Liver (tissue), 8 donors: ENCODE measurements at regions not wholly inside any gene's neighbourhood (a gene's known extent, or its start where the extent isn't known, plus 50 kb on each side); places are given as distances from the start of the nearest gene placed in this dataset.

Experiments
- DNase-seq: peaks from one replicate; pipeline ENCODE4 v3.0.0-alpha.2; 2017; ENCODE audit warnings: low spot score
- H3K27ac ChIP-seq, 2 donors: one replicate each; pipeline ENCODE4 v1.7.0; 2013; ENCODE audit warnings: inconsistent platforms in 2 of 2, low read length in 2 of 2, control low read depth in 1 of 2, low read depth in 1 of 2, mild to moderate bottlenecking in 1 of 2
- H3K27me3 ChIP-seq, 4 donors: one replicate each; pipeline versions ENCODE4 v1.6.1 to v1.7.0; 2013; ENCODE audit warnings: low read length in 3 of 4, inconsistent platforms in 1 of 4, mild to moderate bottlenecking in 1 of 4, moderate library complexity in 1 of 4; ENCODE audit not compliant: control insufficient read depth in 4 of 4, insufficient read depth in 4 of 4
- H3K36me3 ChIP-seq, 4 donors: one replicate each; pipeline versions ENCODE4 v1.6.1 to v1.7.0; 2013; ENCODE audit warnings: low read length in 3 of 4, mild to moderate bottlenecking in 3 of 4, low read depth in 1 of 4, moderate library complexity in 1 of 4; ENCODE audit not compliant: control insufficient read depth in 4 of 4, insufficient read depth in 3 of 4
- H3K4me1 ChIP-seq, 4 donors: one replicate each; pipeline versions ENCODE4 v1.6.1 to v1.7.0; 2013; ENCODE audit warnings: low read length in 3 of 4, mild to moderate bottlenecking in 3 of 4, moderate library complexity in 1 of 4; ENCODE audit not compliant: control insufficient read depth in 4 of 4, insufficient read depth in 4 of 4
- H3K4me3 ChIP-seq, 3 donors: one replicate each; pipeline versions ENCODE4 v1.6.1 to v1.7.0; 2013; ENCODE audit warnings: low read length in 3 of 3, control low read depth in 1 of 3, low read depth in 1 of 3, mild to moderate bottlenecking in 1 of 3
- H3K9ac ChIP-seq, 2 donors: one replicate each; pipeline ENCODE4 v1.7.0; 2013; ENCODE audit warnings: low read length in 2 of 2, mild to moderate bottlenecking in 2 of 2, moderate library complexity in 2 of 2, control low read depth in 1 of 2, low read depth in 1 of 2
- H3K9me3 ChIP-seq, 4 donors: one replicate each; pipeline versions ENCODE4 v1.6.1 to v1.7.0; 2013; ENCODE audit warnings: low read length in 3 of 4; ENCODE audit not compliant: control insufficient read depth in 4 of 4
- ATF3 ChIP-seq: IDR thresholded peaks from 2 replicates; pipeline ENCODE4 v1.6.1; 2016; ENCODE audit warnings: antibody characterized with exemption
- EGR1 ChIP-seq, 2 donors: IDR thresholded peaks; 2 replicates each; pipeline ENCODE4 v1.6.1; 2016 to 2018; ENCODE audit warnings: antibody characterized with exemption in 2 of 2, low read depth in 2 of 2
- FOXA1 ChIP-seq: IDR thresholded peaks from 2 replicates; pipeline ENCODE4 v1.6.1; 2016; ENCODE audit warnings: antibody characterized with exemption
- FOXA2 ChIP-seq: IDR thresholded peaks from 2 replicates; pipeline ENCODE4 v1.6.1; 2016; ENCODE audit warnings: antibody characterized with exemption
- GABPA ChIP-seq, 2 donors: IDR thresholded peaks in 1 of 2; conservative IDR thresholded peaks in 1 of 2; 2 replicates each; pipeline ENCODE4 v1.6.1; 2016; ENCODE audit warnings: antibody characterized with exemption in 2 of 2, mild to moderate bottlenecking in 1 of 2, moderate library complexity in 1 of 2
- HNF4A ChIP-seq, 2 donors: conservative IDR thresholded peaks; 2 replicates each; pipeline ENCODE4 v1.6.1; 2016; ENCODE audit warnings: antibody characterized with exemption in 2 of 2, mild to moderate bottlenecking in 2 of 2
- HNF4G ChIP-seq: IDR thresholded peaks from 2 replicates; pipeline ENCODE4 v1.6.1; 2016; ENCODE audit warnings: antibody characterized with exemption
- JUND ChIP-seq, 2 donors: IDR thresholded peaks; 2 replicates each; pipeline ENCODE4 v1.6.1; 2016; ENCODE audit warnings: antibody characterized with exemption in 2 of 2
- NR2F2 ChIP-seq: IDR thresholded peaks from 2 replicates; pipeline ENCODE4 v1.6.1; 2016; ENCODE audit warnings: antibody characterized with exemption
- REST ChIP-seq: IDR thresholded peaks from 2 replicates; pipeline ENCODE4 v1.6.1; 2016; ENCODE audit warnings: antibody characterized with exemption, mild to moderate bottlenecking
- RXRA ChIP-seq, 2 donors: IDR thresholded peaks; 2 replicates each; pipeline ENCODE4 v1.6.1; 2017 to 2018; ENCODE audit warnings: antibody characterized with exemption in 2 of 2, mild to moderate bottlenecking in 1 of 2
- SP1 ChIP-seq: IDR thresholded peaks from 2 replicates; pipeline ENCODE4 v1.6.1; 2018; ENCODE audit warnings: antibody characterized with exemption, mild to moderate bottlenecking
- TAF1 ChIP-seq: conservative IDR thresholded peaks from 2 replicates; pipeline ENCODE4 v1.6.1; 2016; ENCODE audit warnings: antibody characterized with exemption, mild to moderate bottlenecking
- WGBS: extraction: QIAGEN DNeasy Blood & Tissue Kit; methylation state at CpG from one replicate; pipeline ENCODE4 v1.1.7; 2013; 5-methylcytosine and 5-hydroxymethylcytosine counted together
- TF ChIP-seq, protein P1 (sequence below): IDR thresholded peaks from 2 replicates; pipeline ENCODE4 v1.6.1; 2016; ENCODE audit warnings: antibody characterized with exemption
- TF ChIP-seq, protein P2 (sequence below): IDR thresholded peaks from 2 replicates; pipeline ENCODE4 v1.6.1; 2016; ENCODE audit warnings: antibody characterized with exemption
- TF ChIP-seq, protein P3 (sequence below): fragments of 150-350 bp; IDR thresholded peaks from 2 replicates; pipeline ENCODE4 v1.5.1; 2017; ENCODE audit warnings: improper control_type of control experiment, low read depth, low read length; ENCODE audit not compliant: missing input control
- donor health status: healthy.
- donor health status: healthy.
- donor health status: healthy.
- donor health status: healthy.
- donor health status: healthy.

DNA sequence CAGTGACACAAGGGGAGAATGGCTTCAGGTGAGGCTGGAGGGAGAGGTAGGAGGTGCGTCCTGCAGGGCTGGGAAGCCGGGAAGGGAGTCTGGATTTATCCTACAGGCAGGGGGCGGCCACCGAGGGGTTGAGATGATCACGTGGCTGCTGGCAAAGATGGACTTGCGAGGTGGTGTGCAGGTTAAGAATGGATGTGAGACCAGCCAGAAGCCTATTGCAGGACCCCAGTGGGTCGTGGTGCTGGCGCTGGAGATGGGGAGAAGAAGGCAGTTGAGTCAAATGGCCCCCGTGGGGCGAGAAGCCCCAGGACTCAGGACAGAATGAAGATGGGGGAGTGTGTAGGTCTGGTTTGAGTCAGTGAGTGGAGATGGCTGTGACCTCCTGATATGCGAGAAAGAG, 183.1 kb downstream of the FAM43A start:
- no peak for DNase-seq
- Histone ChIP-seq H3K9ac (no peak overlapping the region), H3K9me3 (no peaks in the 10 kb centered on the region), H3K4me3 (no peak overlapping the region), H3K27me3 (no peaks in the 10 kb centered on the region), H3K27ac (no peak overlapping the region), H3K36me3 (no peaks in the 10 kb centered on the region), H3K4me1 (peaks cover 3 to 24% (median 17%) of the 10 kb centered on the region in 4 donors)
- WGBS, result 88% methylated on average over 11 of the region's 11 CpGs
- TF ChIP-seq NR2F2, result no peak
- no peak for TF ChIP-seq HNF4G
- no peak for TF ChIP-seq FOXA1
- no peak for TF ChIP-seq ATF3
- TF ChIP-seq FOXA2, result no peak
- TF ChIP-seq, protein P1, sequence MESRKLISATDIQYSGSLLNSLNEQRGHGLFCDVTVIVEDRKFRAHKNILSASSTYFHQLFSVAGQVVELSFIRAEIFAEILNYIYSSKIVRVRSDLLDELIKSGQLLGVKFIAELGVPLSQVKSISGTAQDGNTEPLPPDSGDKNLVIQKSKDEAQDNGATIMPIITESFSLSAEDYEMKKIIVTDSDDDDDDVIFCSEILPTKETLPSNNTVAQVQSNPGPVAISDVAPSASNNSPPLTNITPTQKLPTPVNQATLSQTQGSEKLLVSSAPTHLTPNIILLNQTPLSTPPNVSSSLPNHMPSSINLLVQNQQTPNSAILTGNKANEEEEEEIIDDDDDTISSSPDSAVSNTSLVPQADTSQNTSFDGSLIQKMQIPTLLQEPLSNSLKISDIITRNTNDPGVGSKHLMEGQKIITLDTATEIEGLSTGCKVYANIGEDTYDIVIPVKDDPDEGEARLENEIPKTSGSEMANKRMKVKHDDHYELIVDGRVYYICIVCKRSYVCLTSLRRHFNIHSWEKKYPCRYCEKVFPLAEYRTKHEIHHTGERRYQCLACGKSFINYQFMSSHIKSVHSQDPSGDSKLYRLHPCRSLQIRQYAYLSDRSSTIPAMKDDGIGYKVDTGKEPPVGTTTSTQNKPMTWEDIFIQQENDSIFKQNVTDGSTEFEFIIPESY, result no peak
- no peak for TF ChIP-seq TAF1
- TF ChIP-seq, protein P2, sequence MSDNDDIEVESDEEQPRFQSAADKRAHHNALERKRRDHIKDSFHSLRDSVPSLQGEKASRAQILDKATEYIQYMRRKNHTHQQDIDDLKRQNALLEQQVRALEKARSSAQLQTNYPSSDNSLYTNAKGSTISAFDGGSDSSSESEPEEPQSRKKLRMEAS, result no peak
- TF ChIP-seq JUND (IDR thresholded peaks at IDR 0.05), result no peak
- no peak for TF ChIP-seq REST
- TF ChIP-seq RXRA (IDR thresholded peaks at IDR 0.05), result no peak
- TF ChIP-seq HNF4A (conservative IDR thresholded peaks at IDR 0.05), result no peak
- no peak for TF ChIP-seq SP1

- H3K4me1 ChIP-seq, result peaks cover 3 to 24% (median 17%) of the 10 kb centered on the region in 4 donors
Measured at GRCh38 chr3:194869482-194870169, 183.9 kb downstream of the FAM43A start.

More at GRCh38 chr3:194869482-194870169, 183.9 kb downstream of the FAM43A start:
- no peak for DNase-seq
- TF ChIP-seq FOXA2, result no peak
- TF ChIP-seq ATF3, result no peak
- no peak for TF ChIP-seq RXRA (IDR thresholded peaks at IDR 0.05)
- TF ChIP-seq, protein P3, sequence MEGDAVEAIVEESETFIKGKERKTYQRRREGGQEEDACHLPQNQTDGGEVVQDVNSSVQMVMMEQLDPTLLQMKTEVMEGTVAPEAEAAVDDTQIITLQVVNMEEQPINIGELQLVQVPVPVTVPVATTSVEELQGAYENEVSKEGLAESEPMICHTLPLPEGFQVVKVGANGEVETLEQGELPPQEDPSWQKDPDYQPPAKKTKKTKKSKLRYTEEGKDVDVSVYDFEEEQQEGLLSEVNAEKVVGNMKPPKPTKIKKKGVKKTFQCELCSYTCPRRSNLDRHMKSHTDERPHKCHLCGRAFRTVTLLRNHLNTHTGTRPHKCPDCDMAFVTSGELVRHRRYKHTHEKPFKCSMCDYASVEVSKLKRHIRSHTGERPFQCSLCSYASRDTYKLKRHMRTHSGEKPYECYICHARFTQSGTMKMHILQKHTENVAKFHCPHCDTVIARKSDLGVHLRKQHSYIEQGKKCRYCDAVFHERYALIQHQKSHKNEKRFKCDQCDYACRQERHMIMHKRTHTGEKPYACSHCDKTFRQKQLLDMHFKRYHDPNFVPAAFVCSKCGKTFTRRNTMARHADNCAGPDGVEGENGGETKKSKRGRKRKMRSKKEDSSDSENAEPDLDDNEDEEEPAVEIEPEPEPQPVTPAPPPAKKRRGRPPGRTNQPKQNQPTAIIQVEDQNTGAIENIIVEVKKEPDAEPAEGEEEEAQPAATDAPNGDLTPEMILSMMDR, result no peak
- no peak for TF ChIP-seq TAF1
- TF ChIP-seq SP1, result no peak
- TF ChIP-seq GABPA (IDR thresholded peaks at IDR 0.05 in 1 of 2, conservative IDR thresholded peaks at IDR 0.05 in 1 of 2), result no peak
- no peak for TF ChIP-seq HNF4A (conservative IDR thresholded peaks at IDR 0.05)
- TF ChIP-seq REST, result no peak
- no peak for TF ChIP-seq EGR1 (IDR thresholded peaks at IDR 0.05; ENCODE audit: low read depth in 2 of 2)
- no peaks in the 10 kb centered on the region for H3K36me3 ChIP-seq
- WGBS, result 96% methylated on average over 14 of the region's 14 CpGs
- H3K4me3 ChIP-seq, result no peak overlapping the region
- H3K9ac ChIP-seq, result no peak overlapping the region
- no peaks in the 10 kb centered on the region for H3K9me3 ChIP-seq
- H3K27ac ChIP-seq, result no peak overlapping the region
- H3K27me3 ChIP-seq, result no peaks in the 10 kb centered on the region
